K562 (cell line): ENCODE measurements at regions not wholly inside any gene's neighbourhood (a gene's known extent, or its start where the extent isn't known, plus 50 kb on each side); places are given as distances from the start of the nearest gene placed in this dataset.

Experiments
- ATAC-seq: fragments of 200-7000 bp; cut with Tn5 transposase; 3 replicates; pipeline ENCODE4 v1.9.1; 2020; ENCODE audit warnings: moderate library complexity
- BruUV-seq: library from RNA; stranded (reverse); fragments of 400-500 nt; replicated peaks from 2 replicates; lab custom pipeline; 2021; lab: Mats Ljungman, UMichigan
- CTCF ChIA-PET: fragments of 300-600 bp; formaldehyde crosslinking; extraction: SDS; loops from one replicate; lab custom pipeline; 2021; ENCODE audit warnings: low intra/inter-chr PET ratio; lab: Yijun Ruan, JAX
- POLR2A ChIA-PET: fragments of 300-600, 350-650 bp; sonication (Branson Sonifier 250); formaldehyde crosslinking; extraction: SDS; loops from one replicate; lab custom pipeline; 2021; ENCODE audit warnings: antibody characterized with exemption, inconsistent platforms; lab: Yijun Ruan, JAX
- DNase-seq, 4 experiments: peaks; one replicate each; pipeline versions ENCODE4 v3.0.0 to v3.0.0-alpha.2; 2011 to 2018; ENCODE audit warnings: low spot score in 3 of 4, mixed read lengths in 3 of 4; ENCODE audit errors: extremely low read depth in 1 of 4
- FAIRE-seq: peaks from 2 replicates; lab custom pipeline; 2011; peaks lifted over from hg19 to GRCh38; lab: Jason Lieb, UNC
- H2AFZ ChIP-seq: 2 replicates; pipeline ENCODE4 v1.6.0; 2011; ENCODE audit warnings: low read depth, low read length, control low read depth, inconsistent platforms
- H3K27ac ChIP-seq: fragments of 200-600 bp; 3 replicates; pipeline ENCODE4 v1.8.0; 2011; ENCODE audit warnings: low read depth, mild to moderate bottlenecking, control low read depth, inconsistent platforms, low read length, moderate library complexity, mixed read lengths; ENCODE audit errors: extremely low read depth
- H3K27me3 ChIP-seq, 2 experiments: fragments of 300-600 bp in 1 of 2; 2 replicates in 1 of 2; 3 replicates in 1 of 2; pipeline versions ENCODE4 v1.6.0 to v1.8.0; 2011; ENCODE audit warnings: inconsistent platforms in 2 of 2, low read length in 2 of 2, mild to moderate bottlenecking in 1 of 2, mixed read lengths in 1 of 2, moderate library complexity in 1 of 2; ENCODE audit not compliant: control insufficient read depth in 2 of 2, insufficient read depth in 2 of 2
- H3K36me3 ChIP-seq: fragments of 300-600 bp; 3 replicates; pipeline ENCODE4 v1.8.0; 2011; ENCODE audit warnings: mild to moderate bottlenecking, low read length, inconsistent platforms; ENCODE audit not compliant: control insufficient read depth, insufficient read depth
- H3K4me1 ChIP-seq, 2 experiments: fragments of 200-600 bp in 1 of 2; replicated peaks in 1 of 2; 2 replicates in 1 of 2; 3 replicates in 1 of 2; pipeline versions ENCODE4 v1.5.1 to v1.8.0; 2011; ENCODE audit warnings: inconsistent platforms in 2 of 2, low read length in 2 of 2, mild to moderate bottlenecking in 1 of 2, mixed read lengths in 1 of 2, moderate library complexity in 1 of 2; ENCODE audit not compliant: control insufficient read depth in 2 of 2, insufficient read depth in 2 of 2
- H3K4me2 ChIP-seq: 2 replicates; pipeline ENCODE4 v1.6.1; 2011; ENCODE audit warnings: low read length, control low read depth, inconsistent platforms, mixed read lengths; ENCODE audit not compliant: insufficient read depth
- H3K4me3 ChIP-seq: fragments of 200-600 bp; sonication (generic), shearing (Covaris generic); 2 replicates; pipeline ENCODE4 v1.5.1; 2016; ENCODE audit warnings: control low read depth, inconsistent platforms
- H3K79me2 ChIP-seq: fragments of 200-600 bp; 3 replicates; pipeline ENCODE4 v1.8.0; 2011; ENCODE audit warnings: low read length, inconsistent platforms; ENCODE audit not compliant: control insufficient read depth, insufficient read depth
- H3K9ac ChIP-seq, 2 experiments: 2 replicates each; pipeline versions ENCODE4 v1.6.0 to v1.6.1; 2011; ENCODE audit warnings: low read depth in 2 of 2, low read length in 2 of 2, control low read depth in 1 of 2, inconsistent platforms in 1 of 2, mild to moderate bottlenecking in 1 of 2, mixed read lengths in 1 of 2; ENCODE audit not compliant: insufficient read depth in 1 of 2
- H3K9me1 ChIP-seq: one replicate; pipeline ENCODE4 v1.6.0; 2011; ENCODE audit warnings: inconsistent platforms, mild to moderate bottlenecking, low read length, moderate library complexity; ENCODE audit not compliant: control insufficient read depth, insufficient read depth
- H3K9me3 ChIP-seq: replicated peaks from 2 replicates; pipeline ENCODE4 v1.5.1; 2011; ENCODE audit warnings: low read depth, low read length, inconsistent platforms; ENCODE audit not compliant: control insufficient read depth, insufficient read depth
- H4K20me1 ChIP-seq: replicated peaks from 2 replicates; pipeline ENCODE4 v1.6.1; 2011; ENCODE audit warnings: low read length, inconsistent platforms, mixed read lengths; ENCODE audit not compliant: control insufficient read depth, insufficient read depth
- BRD4 ChIP-seq: fragments of 200-600 bp; sonication (generic); IDR thresholded peaks from 2 replicates; pipeline ENCODE4 v1.6.1; 2017; ENCODE audit warnings: inconsistent platforms
- CCAR2 ChIP-seq: fragments of 200-400 bp; formaldehyde crosslinking; IDR thresholded peaks from 2 replicates; pipeline ENCODE4 v1.6.1; 2017; ENCODE audit warnings: mild to moderate bottlenecking, low read depth, low read length
- FOS ChIP-seq: IDR thresholded peaks from 3 replicates; pipeline ENCODE4 v1.6.1; 2011; ENCODE audit not compliant: insufficient read length; ENCODE audit errors: extremely low read depth
- HNRNPH1 ChIP-seq: fragments of 200-400 bp; formaldehyde crosslinking; optimal IDR thresholded peaks from 2 replicates; pipeline ENCODE3; 2017; ENCODE audit warnings: low read depth, mild to moderate bottlenecking, low read length, moderate library complexity
- KAT8 ChIP-seq: fragments of 450-650 bp; IDR thresholded peaks from 2 replicates; pipeline ENCODE4 v1.6.1; 2016; ENCODE audit warnings: low read depth, mild to moderate bottlenecking
- KDM1A ChIP-seq, 2 experiments: fragments of 450-650 bp; IDR thresholded peaks; 2 replicates each; pipeline ENCODE4 v1.6.1; 2016; ENCODE audit warnings: mild to moderate bottlenecking in 2 of 2
- KHSRP ChIP-seq: fragments of 450-650 bp; IDR thresholded peaks from 2 replicates; pipeline ENCODE4 v1.6.1; 2017
- L3MBTL2 ChIP-seq: fragments of 450-650 bp; IDR thresholded peaks from 2 replicates; pipeline ENCODE4 v1.6.1; 2016; ENCODE audit warnings: mild to moderate bottlenecking, moderate library complexity
- LARP7 ChIP-seq: fragments of 450-650 bp; IDR thresholded peaks from 2 replicates; pipeline ENCODE4 v1.6.1; 2016
- NCOA2 ChIP-seq, 2 experiments: fragments of 450-650 bp; IDR thresholded peaks; 2 replicates each; pipeline ENCODE4 v1.6.1; 2018; ENCODE audit warnings: mild to moderate bottlenecking in 2 of 2, moderate library complexity in 1 of 2; ENCODE audit not compliant: partially characterized antibody in 2 of 2
- SRSF3 ChIP-seq: fragments of 200-400 bp; formaldehyde crosslinking; IDR thresholded peaks from 2 replicates; pipeline ENCODE4 v1.6.1; 2016; ENCODE audit warnings: mild to moderate bottlenecking, low read length, moderate library complexity; ENCODE audit not compliant: insufficient read depth
- TAF9B ChIP-seq: fragments of 450-650 bp; IDR thresholded peaks from 2 replicates; pipeline ENCODE4 v1.6.1; 2018; ENCODE audit warnings: mild to moderate bottlenecking; ENCODE audit not compliant: partially characterized antibody
- TEAD4 ChIP-seq, 2 experiments: sonication (generic) in 1 of 2; formaldehyde crosslinking in 1 of 2; IDR thresholded peaks; 2 replicates each; pipeline versions ENCODE4 v1.6.1 to v1.8.0; 2012 to 2022; ENCODE audit warnings: borderline replicate concordance in 1 of 2, inconsistent platforms in 1 of 2, low read length in 1 of 2, mild to moderate bottlenecking in 1 of 2, missing genetic modification reagents in 1 of 2
- TFAM ChIP-seq: fragments of 250-450 bp; sonication (Bioruptor Pico); conservative IDR thresholded peaks from 2 replicates; pipeline ENCODE4 v1.5.0; 2021; ENCODE audit warnings: mild to moderate bottlenecking, moderate library complexity
- XRCC3 ChIP-seq: fragments of 450-650 bp; IDR thresholded peaks from 2 replicates; pipeline ENCODE4 v1.6.1; 2017; ENCODE audit warnings: mild to moderate bottlenecking, moderate library complexity
- ZNF668 ChIP-seq: fragments of 250-450 bp; sonication (Bioruptor Pico); IDR thresholded peaks from 2 replicates; pipeline ENCODE4 v1.8.0; 2022; ENCODE audit warnings: mild to moderate bottlenecking, inconsistent platforms
- WGBS: fragments of 100-300 bp; shearing (Covaris generic); methylation state at CpG from one replicate; pipeline ENCODE4 v1.1.6; 2016; ENCODE audit warnings: low coverage, mixed read lengths; ENCODE audit not compliant: insufficient coverage; ENCODE audit errors: missing lambda C conversion rate; 5-methylcytosine and 5-hydroxymethylcytosine counted together
- in situ Hi-C: fragments of 300-500 bp; cut with MboI; formaldehyde crosslinking; loops from 4 replicates; pipeline ENCODE4 v1.15.0; 2018; ENCODE audit warnings: inconsistent platforms, mixed read lengths
- intact Hi-C: fragments of 100-400 bp; cut with micrococcal nuclease; formaldehyde crosslinking; loops from 2 replicates; pipeline ENCODE4 v1.14.2; 2022
- TF ChIP-seq, protein P1 (sequence below): fragments of 200-800 bp; sonication (Bioruptor generic); IDR thresholded peaks from 2 replicates; pipeline ENCODE4 v1.6.1; 2016; ENCODE audit warnings: missing genetic modification characterization, missing compliant biosample characterization
- TF ChIP-seq, protein P2 (sequence below): sonication (generic); formaldehyde crosslinking; IDR thresholded peaks from 2 replicates; pipeline ENCODE4 v1.8.0; 2022; ENCODE audit warnings: missing genetic modification reagents, mild to moderate bottlenecking, borderline replicate concordance

DNA sequence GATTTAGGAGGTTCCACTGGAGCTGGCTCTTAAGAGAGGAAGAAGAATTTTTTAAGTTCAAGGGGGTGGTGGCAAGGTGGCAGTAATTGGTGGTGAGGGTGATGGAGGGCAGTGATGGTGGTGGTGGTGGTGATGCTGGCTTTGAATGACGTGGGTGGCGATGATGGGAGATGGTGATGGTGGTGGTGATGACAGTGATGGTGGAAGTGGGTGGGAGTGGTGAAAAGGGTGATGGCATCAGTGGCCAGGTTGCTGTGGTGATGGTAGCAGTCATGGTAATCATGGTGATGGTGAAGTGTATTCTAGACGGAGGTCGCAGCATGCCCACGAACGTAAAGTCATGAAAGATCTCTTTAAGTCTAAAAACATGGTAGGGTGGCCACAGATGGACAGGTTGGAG lies 197.3 kb downstream of the PTEN start:
- no peak overlapping the region for H3K27ac ChIP-seq
- H2AFZ ChIP-seq, result no peak overlapping the region
- H3K4me1 ChIP-seq, result no peaks in the 10 kb centered on the region; a peak in 1 of 5 replicates
- no peak for DNase-seq
- H3K9ac ChIP-seq, result no peak overlapping the region
- FAIRE-seq, result no peak
- H3K4me3 ChIP-seq, result no peak overlapping the region
- WGBS, result 3% methylated on average over 5 of the region's 6 CpGs
- intact Hi-C loops, result no loop called here
- TF ChIP-seq KAT8 (no peak), TEAD4 (IDR thresholded peaks at IDR 0.05; ENCODE audit: low read length) (no peak), TEAD4 (CRISPR knock-in tag; IDR thresholded peaks at IDR 0.05; ENCODE audit: borderline replicate concordance) (no peak), KHSRP (no peak), LARP7 (no peak), FOS (no peak), HNRNPH1 (no peak), TFAM (no peak), KDM1A (IDR thresholded peaks at IDR 0.05) (no peak), NCOA2 (IDR thresholded peaks at IDR 0.05; ENCODE audit: partially characterized antibody in 2 of 2) (no peak), BRD4 (no peak), CCAR2 (no peak), SRSF3 (no peak), L3MBTL2 (no peak), ZNF668 (CRISPR knock-in tag) (no peak), XRCC3 (no peak), TAF9B (no peak)
- TF ChIP-seq, protein P1, sequence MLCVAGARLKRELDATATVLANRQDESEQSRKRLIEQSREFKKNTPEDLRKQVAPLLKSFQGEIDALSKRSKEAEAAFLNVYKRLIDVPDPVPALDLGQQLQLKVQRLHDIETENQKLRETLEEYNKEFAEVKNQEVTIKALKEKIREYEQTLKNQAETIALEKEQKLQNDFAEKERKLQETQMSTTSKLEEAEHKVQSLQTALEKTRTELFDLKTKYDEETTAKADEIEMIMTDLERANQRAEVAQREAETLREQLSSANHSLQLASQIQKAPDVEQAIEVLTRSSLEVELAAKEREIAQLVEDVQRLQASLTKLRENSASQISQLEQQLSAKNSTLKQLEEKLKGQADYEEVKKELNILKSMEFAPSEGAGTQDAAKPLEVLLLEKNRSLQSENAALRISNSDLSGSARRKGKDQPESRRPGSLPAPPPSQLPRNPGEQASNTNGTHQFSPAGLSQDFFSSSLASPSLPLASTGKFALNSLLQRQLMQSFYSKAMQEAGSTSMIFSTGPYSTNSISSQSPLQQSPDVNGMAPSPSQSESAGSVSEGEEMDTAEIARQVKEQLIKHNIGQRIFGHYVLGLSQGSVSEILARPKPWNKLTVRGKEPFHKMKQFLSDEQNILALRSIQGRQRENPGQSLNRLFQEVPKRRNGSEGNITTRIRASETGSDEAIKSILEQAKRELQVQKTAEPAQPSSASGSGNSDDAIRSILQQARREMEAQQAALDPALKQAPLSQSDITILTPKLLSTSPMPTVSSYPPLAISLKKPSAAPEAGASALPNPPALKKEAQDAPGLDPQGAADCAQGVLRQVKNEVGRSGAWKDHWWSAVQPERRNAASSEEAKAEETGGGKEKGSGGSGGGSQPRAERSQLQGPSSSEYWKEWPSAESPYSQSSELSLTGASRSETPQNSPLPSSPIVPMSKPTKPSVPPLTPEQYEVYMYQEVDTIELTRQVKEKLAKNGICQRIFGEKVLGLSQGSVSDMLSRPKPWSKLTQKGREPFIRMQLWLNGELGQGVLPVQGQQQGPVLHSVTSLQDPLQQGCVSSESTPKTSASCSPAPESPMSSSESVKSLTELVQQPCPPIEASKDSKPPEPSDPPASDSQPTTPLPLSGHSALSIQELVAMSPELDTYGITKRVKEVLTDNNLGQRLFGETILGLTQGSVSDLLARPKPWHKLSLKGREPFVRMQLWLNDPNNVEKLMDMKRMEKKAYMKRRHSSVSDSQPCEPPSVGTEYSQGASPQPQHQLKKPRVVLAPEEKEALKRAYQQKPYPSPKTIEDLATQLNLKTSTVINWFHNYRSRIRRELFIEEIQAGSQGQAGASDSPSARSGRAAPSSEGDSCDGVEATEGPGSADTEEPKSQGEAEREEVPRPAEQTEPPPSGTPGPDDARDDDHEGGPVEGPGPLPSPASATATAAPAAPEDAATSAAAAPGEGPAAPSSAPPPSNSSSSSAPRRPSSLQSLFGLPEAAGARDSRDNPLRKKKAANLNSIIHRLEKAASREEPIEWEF (CRISPR knock-in tag), result no peak
- TF ChIP-seq, protein P2, sequence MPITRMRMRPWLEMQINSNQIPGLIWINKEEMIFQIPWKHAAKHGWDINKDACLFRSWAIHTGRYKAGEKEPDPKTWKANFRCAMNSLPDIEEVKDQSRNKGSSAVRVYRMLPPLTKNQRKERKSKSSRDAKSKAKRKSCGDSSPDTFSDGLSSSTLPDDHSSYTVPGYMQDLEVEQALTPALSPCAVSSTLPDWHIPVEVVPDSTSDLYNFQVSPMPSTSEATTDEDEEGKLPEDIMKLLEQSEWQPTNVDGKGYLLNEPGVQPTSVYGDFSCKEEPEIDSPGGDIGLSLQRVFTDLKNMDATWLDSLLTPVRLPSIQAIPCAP, result no peak
- TF ChIP-seq, all 486 proteins: peak for 0
- Histone ChIP-seq H4K20me1 (no peaks in the 10 kb centered on the region), H3K36me3 (no peaks in the 10 kb centered on the region), H3K4me2 (no peak overlapping the region), H3K79me2 (no peaks in the 10 kb centered on the region), H3K9me3 (no peaks in the 10 kb centered on the region), H3K9me1 (no peaks in the 10 kb centered on the region), H3K27me3 (no peaks in the 10 kb centered on the region)
- ATAC-seq, result no peak
- CTCF ChIA-PET, result no interaction called here
- BruUV-seq, result no TSS peak
- in situ Hi-C loops, result no loop called here
- POLR2A ChIA-PET, result interaction anchor here (1.3 kb wide), 1 partner anchor 13 kb away, joined by 3 read pairs; no protein-coding TSS in a partner anchor
